Activated CD4-positive, alpha-beta T cell treated with anti-CD3 and anti-CD28 coated beads, Interleukin-2, Interleukin-6, amounts not matched to agents 100 ng/mL and 50 ng/mL, durations not matched to agents 16 hours and 8 hours (primary cell): ENCODE measurements at regions not wholly inside any gene's neighbourhood (a gene's known extent, or its start where the extent isn't known, plus 50 kb on each side); places are given as distances from the start of the nearest gene placed in this dataset.

ENCODE experiments used
- DNase-seq: peaks from one replicate; pipeline ENCODE4 v3.0.0-alpha.2; 2020

DNA sequence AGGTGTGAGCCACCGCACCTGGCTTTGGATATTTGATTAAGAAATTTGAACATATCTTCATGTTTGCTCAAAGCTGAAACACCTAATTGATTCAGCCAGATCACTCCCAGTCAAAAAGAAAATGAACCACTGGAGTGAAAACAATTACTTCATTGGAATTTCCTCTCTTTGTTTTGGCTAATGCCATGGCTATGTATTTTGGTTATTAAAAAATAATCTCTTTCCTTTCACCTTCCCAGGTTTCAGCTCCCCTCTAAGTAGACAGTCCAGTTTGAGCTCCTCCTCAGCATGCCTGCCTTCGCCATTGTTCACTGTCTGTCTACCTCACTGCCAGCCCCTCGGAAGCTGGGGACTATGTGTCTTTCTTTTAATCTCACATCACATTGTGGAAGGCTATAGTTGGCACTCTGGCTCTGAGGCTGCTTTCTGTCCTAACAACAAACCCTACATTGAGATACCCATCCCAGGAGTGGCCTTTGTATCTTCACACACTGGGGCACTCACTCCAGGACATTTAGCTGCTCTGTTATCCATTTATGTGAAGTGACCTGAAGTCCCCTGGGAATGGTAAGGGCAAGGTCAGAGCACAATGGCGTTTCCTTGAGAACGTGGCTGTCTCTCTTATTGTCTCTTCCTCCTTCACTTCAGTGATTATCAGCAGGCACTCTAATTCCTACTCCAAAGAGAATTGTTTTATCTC lies 764.0 kb upstream of the CITED2 start:
- no peak for DNase-seq

GRCh38 chr6:140134224-140134623 lies 759.8 kb upstream of the CITED2 start:
- no peak for DNase-seq

GRCh38 chr6:140130074-140130473 lies 755.6 kb upstream of the CITED2 start:
- DNase-seq = no peak

GRCh38 chr6:140124498-140124897 lies 750.0 kb upstream of the CITED2 start:
- DNase-seq = no peak

GRCh38 chr6:140108167-140108566 lies 733.7 kb upstream of the CITED2 start:
- no peak for DNase-seq

- DNase-seq = no peak
Observed at GRCh38 chr6:140107216-140107615, 732.8 kb upstream of the CITED2 start.

DNA sequence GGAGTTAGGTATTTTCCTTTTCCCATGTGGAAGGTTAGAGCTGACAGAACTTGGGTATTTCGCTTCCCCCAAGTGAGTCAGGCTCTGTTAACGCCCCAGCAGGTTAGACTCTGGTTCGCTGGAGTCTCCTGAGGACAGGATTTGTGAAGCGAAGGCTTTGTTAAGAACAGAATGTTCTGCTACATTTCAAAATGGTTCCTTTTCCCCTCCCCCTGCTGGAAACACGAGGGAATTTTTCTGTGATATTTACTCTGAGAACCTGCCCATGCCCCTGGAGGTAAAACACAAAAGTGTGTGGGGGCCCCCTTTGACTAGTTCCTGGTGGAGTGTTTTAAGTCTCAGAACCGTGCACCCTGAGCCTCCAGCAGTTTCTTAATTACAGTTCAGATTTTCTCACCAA lies 731.4 kb upstream of the CITED2 start:
- peak; percentile 3 for DNase-seq

- no peak for DNase-seq
Observed at GRCh38 chr6:140105241-140105640, 730.8 kb upstream of the CITED2 start.

GRCh38 chr6:140101818-140102217 lies 727.4 kb upstream of the CITED2 start:
- DNase-seq = no peak

DNA sequence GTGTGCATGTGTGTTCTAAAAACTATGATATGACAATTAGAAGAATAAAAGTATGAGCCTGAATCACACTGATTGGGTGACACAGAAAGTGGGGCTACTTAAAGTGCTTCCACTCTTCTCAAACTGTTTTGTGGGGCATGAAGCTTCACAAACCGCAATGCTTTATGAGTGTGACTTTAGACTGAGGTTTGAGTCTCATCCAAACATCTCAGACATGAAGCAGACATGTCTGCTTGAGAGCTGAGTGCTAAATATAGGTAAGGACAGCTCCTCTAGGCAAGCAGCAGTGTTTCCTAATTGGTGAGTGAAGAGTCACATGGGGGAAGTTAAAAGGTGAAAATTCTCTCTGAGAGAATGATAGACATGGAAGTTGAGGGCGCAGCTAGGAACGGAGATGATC lies 726.9 kb upstream of the CITED2 start:
- DNase-seq = no peak

- DNase-seq = no peak
Observed at GRCh38 chr6:140095532-140095931, 721.1 kb upstream of the CITED2 start.

GRCh38 chr6:140091895-140092294 lies 717.4 kb upstream of the CITED2 start:
- no peak for DNase-seq

- DNase-seq = no peak
Observed at GRCh38 chr6:140090871-140091270, 716.4 kb upstream of the CITED2 start.

DNA sequence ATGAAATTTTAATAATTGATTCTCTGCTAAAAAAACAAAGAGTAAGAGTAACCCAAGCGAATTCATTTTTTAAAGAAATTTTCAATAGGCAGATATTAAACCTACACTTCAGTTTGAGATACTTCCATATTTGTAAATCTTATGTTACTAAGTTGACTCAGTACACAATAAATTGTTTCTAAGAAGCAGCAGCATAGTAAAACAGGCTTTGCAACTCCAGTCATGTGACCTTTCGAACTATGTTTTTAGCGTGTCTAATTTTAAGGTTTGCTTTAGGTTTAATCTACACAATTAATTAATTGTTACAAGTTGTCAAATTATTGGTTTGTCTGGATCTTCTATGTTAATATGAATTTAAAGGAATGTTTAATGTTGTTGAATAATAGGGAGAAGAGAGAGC lies 708.9 kb upstream of the CITED2 start:
- no peak for DNase-seq

- no peak for DNase-seq
Observed at GRCh38 chr6:140082867-140083297, 708.4 kb upstream of the CITED2 start.

GRCh38 chr6:140079328-140079727 lies 704.9 kb upstream of the CITED2 start:
- no peak for DNase-seq

DNA sequence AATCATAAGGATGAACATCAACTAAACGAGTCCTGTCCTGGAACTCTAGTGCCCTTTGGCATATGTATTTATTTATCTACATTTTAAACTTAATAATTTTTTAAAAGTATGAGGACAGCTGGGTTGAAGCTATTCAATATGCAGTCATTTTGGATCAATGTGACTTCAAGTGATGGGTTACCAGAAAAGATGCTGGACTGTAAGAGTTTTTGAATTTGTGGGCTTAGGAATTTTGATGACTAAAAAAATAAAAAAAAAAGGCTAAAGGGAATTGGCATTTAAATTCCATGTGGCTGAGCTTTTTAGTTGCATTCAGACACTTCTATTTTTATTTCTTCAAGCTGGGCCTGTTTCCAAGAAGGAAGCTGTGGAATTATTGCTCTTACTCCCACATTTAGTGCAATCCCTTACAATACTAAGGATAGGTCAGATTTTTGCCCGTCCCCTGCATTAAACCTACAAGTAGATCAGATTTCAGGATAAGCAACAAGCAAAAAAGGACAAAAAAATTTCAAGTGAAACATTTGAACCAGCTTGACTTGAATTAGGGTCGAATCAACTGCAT lies 704.2 kb upstream of the CITED2 start:
- no peak for DNase-seq

GRCh38 chr6:140077827-140078560 lies 703.5 kb upstream of the CITED2 start:
- DNase-seq = no peak

DNA sequence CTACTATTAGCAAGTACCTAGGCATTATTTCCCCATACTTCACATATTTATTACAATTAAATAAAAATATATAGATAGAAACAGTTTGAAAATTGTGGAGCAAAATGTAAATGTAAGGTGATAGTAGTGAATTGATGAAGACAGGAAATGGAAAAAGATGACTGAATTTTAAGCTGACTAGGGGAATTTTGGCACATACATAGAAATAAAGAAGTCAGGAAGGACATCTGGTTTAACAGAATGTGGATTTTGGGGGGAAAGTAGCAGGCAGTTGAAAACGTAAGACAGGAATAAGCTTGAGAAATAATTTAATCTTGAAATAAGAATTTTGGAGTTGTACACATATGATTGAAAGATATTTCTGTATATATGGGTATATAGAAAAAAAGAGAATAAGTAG lies 701.7 kb upstream of the CITED2 start:
- DNase-seq = no peak

- no peak for DNase-seq
Observed at GRCh38 chr6:140073456-140073855, 699.0 kb upstream of the CITED2 start.

DNA sequence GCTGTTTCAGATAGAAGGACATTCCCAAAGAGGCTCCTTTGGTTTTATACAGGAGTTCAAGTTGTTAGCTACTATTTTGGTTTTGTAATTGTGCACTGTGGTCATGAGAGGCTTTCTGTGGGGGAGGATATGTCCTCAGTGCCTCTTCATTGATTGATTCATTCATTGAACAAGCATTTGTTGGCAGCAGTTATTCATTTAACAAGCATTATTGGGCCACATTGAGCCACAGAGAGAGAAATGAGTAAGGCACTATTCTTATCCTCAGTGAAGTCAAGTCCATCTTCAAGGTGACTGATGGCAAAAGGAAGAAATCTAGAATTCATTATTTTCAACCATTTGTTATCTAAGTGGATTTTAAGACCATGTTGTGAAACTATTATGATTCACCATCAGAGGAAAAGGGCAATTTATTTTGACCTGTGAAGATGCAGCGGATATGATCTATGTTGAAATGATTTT lies 697.2 kb upstream of the CITED2 start:
- DNase-seq = no peak

- no peak for DNase-seq
Observed at GRCh38 chr6:140070846-140071473, 696.5 kb upstream of the CITED2 start.

GRCh38 chr6:140069576-140069975 lies 695.1 kb upstream of the CITED2 start:
- no peak for DNase-seq

- no peak for DNase-seq
Observed at GRCh38 chr6:140068801-140069200, 694.4 kb upstream of the CITED2 start.
